GM18861 (cell line): ENCODE measurements at regions not wholly inside any gene's neighbourhood (a gene's known extent, or its start where the extent isn't known, plus 50 kb on each side); places are given as distances from the start of the nearest gene placed in this dataset.

Experiments used
- ATAC-seq: cut with Tn5 transposase; IDR thresholded peaks from one replicate; pipeline ENCODE4 v1.9.1; 2021; ENCODE audit not compliant: unreplicated experiment

- peak; percentile 82 for ATAC-seq
Observed at GRCh38 chr6:164927288-164928056, 381.9 kb downstream of the C6orf118 start.

- no peak for ATAC-seq
Observed at GRCh38 chr6:164926686-164927085, 382.7 kb downstream of the C6orf118 start.

- ATAC-seq: no peak
Observed at GRCh38 chr6:164925681-164926530, 383.5 kb downstream of the C6orf118 start.

- no peak for ATAC-seq
Observed at GRCh38 chr6:164924674-164925073, 384.7 kb downstream of the C6orf118 start.

GRCh38 chr6:164917211-164917610, 392.2 kb downstream of the C6orf118 start:
- no peak for ATAC-seq

- ATAC-seq: no peak
Observed at GRCh38 chr6:164916087-164916486, 393.3 kb downstream of the C6orf118 start.

GRCh38 chr6:164911873-164912580, 397.4 kb downstream of the C6orf118 start:
- ATAC-seq: no peak

GRCh38 chr6:164911151-164911550, 398.3 kb downstream of the C6orf118 start:
- no peak for ATAC-seq

GRCh38 chr6:164906766-164907165, 402.6 kb downstream of the C6orf118 start:
- ATAC-seq: no peak

- ATAC-seq: no peak
Observed at GRCh38 chr6:164905311-164905710, 404.1 kb downstream of the C6orf118 start.

- no peak for ATAC-seq
Observed at GRCh38 chr6:164898412-164898811, 411.0 kb downstream of the C6orf118 start.

- ATAC-seq: no peak
Observed at GRCh38 chr6:164897523-164898235, 411.7 kb downstream of the C6orf118 start.

- no peak for ATAC-seq
Observed at GRCh38 chr6:164889980-164890379, 419.4 kb downstream of the C6orf118 start.

GRCh38 chr6:164887660-164888059, 421.7 kb downstream of the C6orf118 start:
- ATAC-seq: no peak

GRCh38 chr6:164882236-164882635, 427.2 kb downstream of the C6orf118 start:
- ATAC-seq: no peak

- ATAC-seq: no peak
Observed at GRCh38 chr6:164871783-164872182, 437.6 kb downstream of the C6orf118 start.

GRCh38 chr6:164870164-164870563, 439.2 kb downstream of the C6orf118 start:
- ATAC-seq: no peak

- no peak for ATAC-seq
Observed at GRCh38 chr6:164861967-164862366, 447.4 kb downstream of the C6orf118 start.

GRCh38 chr6:164859816-164860215, 449.6 kb downstream of the C6orf118 start:
- no peak for ATAC-seq

- no peak for ATAC-seq
Observed at GRCh38 chr6:164856138-164856537, 453.3 kb downstream of the C6orf118 start.

- ATAC-seq: no peak
Observed at GRCh38 chr6:164855281-164855680, 454.1 kb downstream of the C6orf118 start.
